Endodermal cell (in vitro differentiated cells): ENCODE measurements at regions not wholly inside any gene's neighbourhood (a gene's known extent, or its start where the extent isn't known, plus 50 kb on each side); places are given as distances from the start of the nearest gene placed in this dataset.

Source experiments
- DNase-seq: peaks from one replicate; pipeline ENCODE4 v3.0.0-alpha.2; 2017
- H3K27ac ChIP-seq: 2 replicates; pipeline ENCODE4 v1.5.1; 2013; ENCODE audit warnings: mild to moderate bottlenecking, low read depth, low read length, moderate library complexity
- H3K27me3 ChIP-seq: 2 replicates; pipeline ENCODE4 v1.6.1; 2013; ENCODE audit warnings: mild to moderate bottlenecking, low read length, moderate library complexity; ENCODE audit not compliant: insufficient read depth, control insufficient read depth, poor library complexity, severe bottlenecking
- H3K36me3 ChIP-seq: 2 replicates; pipeline ENCODE4 v1.7.0; 2013; ENCODE audit warnings: mild to moderate bottlenecking, low read length, moderate library complexity; ENCODE audit not compliant: control insufficient read depth, insufficient read depth
- H3K4me1 ChIP-seq: one replicate; pipeline ENCODE4 v1.7.0; 2013; ENCODE audit warnings: low read length; ENCODE audit not compliant: control insufficient read depth, insufficient read depth
- H3K4me3 ChIP-seq: 2 replicates; pipeline ENCODE4 v1.5.1; 2013; ENCODE audit warnings: mild to moderate bottlenecking, low read length, moderate library complexity
- H3K9ac ChIP-seq: 2 replicates; pipeline ENCODE4 v1.6.1; 2013; ENCODE audit warnings: mild to moderate bottlenecking, low read length, moderate library complexity; ENCODE audit not compliant: poor library complexity, severe bottlenecking; ENCODE audit errors: extremely low read depth
- H3K9me3 ChIP-seq: 2 replicates; pipeline ENCODE4 v1.6.1; 2013; ENCODE audit warnings: mild to moderate bottlenecking, low read length, moderate library complexity; ENCODE audit not compliant: control insufficient read depth
- H3K27ac Mint-ChIP-seq: 2 replicates; pipeline ENCODE4 v1.8.0; 2020; ENCODE audit warnings: mixed read lengths
- H3K27me3 Mint-ChIP-seq: 2 replicates; pipeline ENCODE4 v1.8.0; 2021; ENCODE audit warnings: mild to moderate bottlenecking, mixed read lengths; ENCODE audit not compliant: insufficient read depth
- H3K36me3 Mint-ChIP-seq: 2 replicates; pipeline ENCODE4 v1.8.0; 2020; ENCODE audit warnings: low read depth, mixed read lengths
- H3K4me1 Mint-ChIP-seq: 2 replicates; pipeline ENCODE4 v1.8.0; 2020; ENCODE audit warnings: mixed read lengths
- H3K4me3 Mint-ChIP-seq: 2 replicates; pipeline ENCODE4 v1.8.0; 2020; ENCODE audit warnings: mild to moderate bottlenecking, moderate library complexity, mixed read lengths
- H3K9me3 Mint-ChIP-seq: 2 replicates; pipeline ENCODE4 v1.8.0; 2020; ENCODE audit warnings: mild to moderate bottlenecking, mixed read lengths
- CTCF ChIP-seq: fragments of 200-600 bp; sonication (generic); conservative IDR thresholded peaks from 2 replicates; pipeline ENCODE4 v1.5.0; 2021; ENCODE audit warnings: antibody characterized with exemption, mild to moderate bottlenecking
- WGBS, 2 experiments: methylation state at CpG; one replicate each; pipeline versions ENCODE4 v1.1.5 to v1.1.7; 2013; ENCODE audit warnings: missing lambda C conversion rate in 2 of 2, mixed read lengths in 1 of 2; ENCODE audit not compliant: insufficient coverage in 1 of 2, insufficient read length in 1 of 2; 5-methylcytosine and 5-hydroxymethylcytosine counted together

- Histone ChIP-seq H3K36me3 (no peaks in the 10 kb centered on the region), H3K4me1 (no peaks in the 10 kb centered on the region), H3K27ac (no peak overlapping the region), H3K9me3 (no peaks in the 10 kb centered on the region), H3K27me3 (peaks cover 6% of the 10 kb centered on the region), H3K4me3 (no peak overlapping the region), H3K9ac (no peak overlapping the region)
- H3K9me3 Mint-ChIP-seq = no peaks in the 10 kb centered on the region
- no peak overlapping the region for H3K27ac Mint-ChIP-seq
- TF ChIP-seq CTCF = no peak
- 80 to 87% methylated on average over 4 of the region's 4 CpGs for WGBS, 2 experiments
- no peaks in the 10 kb centered on the region for H3K36me3 Mint-ChIP-seq
- H3K4me3 Mint-ChIP-seq = no peak overlapping the region
- no peaks in the 10 kb centered on the region for H3K4me1 Mint-ChIP-seq
- H3K27me3 Mint-ChIP-seq = no peaks in the 10 kb centered on the region
- no peak for DNase-seq
These were observed 180.6 kb upstream of the ZFP64 start for GRCh38 chr20:52372169-52372568.

- H3K36me3 Mint-ChIP-seq = no peaks in the 10 kb centered on the region
These were observed 174.1 kb upstream of the ZFP64 start for GRCh38 chr20:52365688-52366087.

GRCh38 chr20:52364405-52364804, 172.8 kb upstream of the ZFP64 start:
- H3K36me3 Mint-ChIP-seq = no peaks in the 10 kb centered on the region
- DNase-seq = no peak
- Histone ChIP-seq H3K4me3 (no peak overlapping the region), H3K9ac (no peak overlapping the region), H3K27me3 (peaks cover 6% of the 10 kb centered on the region), H3K9me3 (no peaks in the 10 kb centered on the region), H3K27ac (no peak overlapping the region), H3K36me3 (no peaks in the 10 kb centered on the region), H3K4me1 (no peaks in the 10 kb centered on the region)
- TF ChIP-seq CTCF = no peak
- H3K4me3 Mint-ChIP-seq = no peak overlapping the region
- no peaks in the 10 kb centered on the region for H3K27me3 Mint-ChIP-seq
- no peaks in the 10 kb centered on the region for H3K4me1 Mint-ChIP-seq
- WGBS, 2 experiments = 88% methylated on average over 1 of the region's 1 CpG; no CpG with 5 or more reads in 1 of the 2 experiments
- H3K27ac Mint-ChIP-seq = no peak overlapping the region
- no peaks in the 10 kb centered on the region for H3K9me3 Mint-ChIP-seq

More at GRCh38 chr20:52365688-52366087, 174.1 kb upstream of the ZFP64 start:
- H3K27me3 ChIP-seq = peaks cover 6% of the 10 kb centered on the region
- H3K36me3 ChIP-seq = no peaks in the 10 kb centered on the region
- no peak overlapping the region for H3K27ac Mint-ChIP-seq
- no peaks in the 10 kb centered on the region for H3K4me1 ChIP-seq
- no peak overlapping the region for H3K4me3 Mint-ChIP-seq
- H3K27me3 Mint-ChIP-seq = no peaks in the 10 kb centered on the region
- DNase-seq = no peak
- 92 to 100% methylated on average over 2 to 7 of the region's 7 CpGs for WGBS, 2 experiments
- no peaks in the 10 kb centered on the region for H3K9me3 ChIP-seq
- no peak for TF ChIP-seq CTCF
- H3K9ac ChIP-seq = no peak overlapping the region
- no peak overlapping the region for H3K4me3 ChIP-seq
- no peaks in the 10 kb centered on the region for H3K4me1 Mint-ChIP-seq
- no peak overlapping the region for H3K27ac ChIP-seq
- H3K9me3 Mint-ChIP-seq = no peaks in the 10 kb centered on the region
